Panc1 (cell line): ENCODE measurements at regions not wholly inside any gene's neighbourhood (a gene's known extent, or its start where the extent isn't known, plus 50 kb on each side); places are given as distances from the start of the nearest gene placed in this dataset.

ENCODE experiments used
- ATAC-seq: fragments of 200-7000 bp; cut with Tn5 transposase; 2 replicates; pipeline ENCODE4 v1.9.1; 2020; ENCODE audit warnings: mild to moderate bottlenecking, moderate library complexity
- BruUV-seq: library from RNA; stranded (reverse); fragments of 400-500 nt; replicated peaks from 2 replicates; lab custom pipeline; 2021; lab: Mats Ljungman, UMichigan
- CTCF ChIA-PET: fragments of 300-600 bp; sonication (Branson Sonifier 250); formaldehyde crosslinking; loops from one replicate; lab custom pipeline; 2022; ENCODE audit warnings: antibody characterized with exemption; lab: Charles Lee
- POLR2A ChIA-PET: fragments of 300-600 bp; sonication (Branson Sonifier 250); formaldehyde crosslinking; loops from one replicate; lab custom pipeline; 2022; ENCODE audit warnings: antibody characterized with exemption; lab: Charles Lee
- DNase-seq: peaks from one replicate; pipeline ENCODE4 v3.0.0-alpha.2; 2010; ENCODE audit warnings: low read depth, low spot score
- H3K27ac ChIP-seq: 2 replicates; pipeline ENCODE4 v1.5.1; 2011; ENCODE audit warnings: mild to moderate bottlenecking, low read length, inconsistent platforms
- H3K27me3 ChIP-seq: fragments of 200-500 bp; sonication (Bioruptor generic); 2 replicates; pipeline ENCODE4 v1.6.0; 2014; ENCODE audit warnings: low read length, inconsistent platforms; ENCODE audit not compliant: control insufficient read depth, insufficient read depth
- H3K36me3 ChIP-seq: fragments of 200-500 bp; sonication (Bioruptor generic); 2 replicates; pipeline ENCODE4 v1.5.1; 2014; ENCODE audit warnings: inconsistent platforms, mild to moderate bottlenecking, low read length, moderate library complexity; ENCODE audit not compliant: control insufficient read depth, insufficient read depth
- H3K4me1 ChIP-seq: 2 replicates; pipeline ENCODE4 v1.5.1; 2011; ENCODE audit warnings: inconsistent platforms, mild to moderate bottlenecking, low read length, moderate library complexity; ENCODE audit not compliant: control insufficient read depth, insufficient read depth
- H3K4me3 ChIP-seq, 2 experiments: 2 replicates each; pipeline ENCODE4 v1.5.1; 2011 to 2012; ENCODE audit warnings: low read depth in 2 of 2, low read length in 2 of 2, mild to moderate bottlenecking in 2 of 2, inconsistent platforms in 1 of 2, moderate library complexity in 1 of 2
- H3K9me3 ChIP-seq: fragments of 200-500 bp; sonication (Bioruptor generic); 2 replicates; pipeline ENCODE4 v1.5.1; 2014; ENCODE audit warnings: low read depth, mild to moderate bottlenecking, inconsistent platforms, low read length, moderate library complexity; ENCODE audit not compliant: control insufficient read depth, insufficient read depth
- CTCF ChIP-seq: fragments of 450-650 bp; IDR thresholded peaks from 2 replicates; pipeline ENCODE4 v1.5.1; 2017; ENCODE audit warnings: mild to moderate bottlenecking
- POLR2AphosphoS5 ChIP-seq: IDR thresholded peaks from 2 replicates; pipeline ENCODE4 v1.6.1; 2012; ENCODE audit warnings: mild to moderate bottlenecking, low read depth, low read length, moderate library complexity
- REST ChIP-seq, 2 experiments: IDR thresholded peaks; 2 replicates each; pipeline ENCODE4 v1.6.1; 2011 to 2012; ENCODE audit warnings: low read depth in 2 of 2, control low read depth in 1 of 2, low read length in 1 of 2, mild to moderate bottlenecking in 1 of 2, moderate library complexity in 1 of 2; ENCODE audit not compliant: insufficient read depth in 1 of 2
- SIN3A ChIP-seq: IDR thresholded peaks from 2 replicates; pipeline ENCODE4 v1.6.1; 2012; ENCODE audit warnings: low read depth, mild to moderate bottlenecking, low read length, moderate library complexity, borderline replicate concordance; ENCODE audit not compliant: insufficient read depth
- TCF7L2 ChIP-seq: IDR thresholded peaks from 2 replicates; pipeline ENCODE4 v1.6.1; 2011; ENCODE audit warnings: mild to moderate bottlenecking, low read depth, low read length, inconsistent platforms
- in situ Hi-C: cut with HindIII; loops from 2 replicates; pipeline ENCODE4 v1.10.0; 2016; ENCODE audit warnings: low sequenced_read_pairs, low pct_unique_long_range_greater_than_20kb
- intact Hi-C: fragments of 100-400 bp; cut with micrococcal nuclease; formaldehyde crosslinking; loops from one replicate; pipeline ENCODE4 v1.10.0; 2022; ENCODE audit not compliant: unreplicated experiment

GRCh38 chrX:131671735-131672134 lies 127.9 kb downstream of the OR13H1 start:
- Histone ChIP-seq H3K4me1 (no peaks in the 10 kb centered on the region), H3K27ac (no peak overlapping the region), H3K27me3 (no peaks in the 10 kb centered on the region), H3K9me3 (no peaks in the 10 kb centered on the region), H3K4me3 (no peak overlapping the region), H3K36me3 (no peaks in the 10 kb centered on the region)
- no peak for ATAC-seq
- POLR2A ChIA-PET, result no interaction called here
- TF ChIP-seq TCF7L2 (no peak), CTCF (no peak), POLR2AphosphoS5 (no peak), REST (IDR thresholded peaks at IDR 0.05; ENCODE audit: insufficient read depth in 1 of 2, low read depth in 2 of 2, low read length in 1 of 2) (no peak), SIN3A (no peak)
- in situ Hi-C loops (no loop called here), intact Hi-C loops (no loop called here)
- DNase-seq, result no peak
- BruUV-seq, result no TSS peak
- CTCF ChIA-PET, result no interaction called here

- Histone ChIP-seq H3K4me3 (no peak overlapping the region), H3K4me1 (no peaks in the 10 kb centered on the region), H3K9me3 (no peaks in the 10 kb centered on the region), H3K27ac (no peak overlapping the region), H3K36me3 (no peaks in the 10 kb centered on the region), H3K27me3 (no peaks in the 10 kb centered on the region)
- intact Hi-C loops, result loop anchor here (2.0 kb wide), 1 partner anchor 705 kb away; no protein-coding TSS in a partner anchor
- ChIA-PET CTCF (interaction anchor here (0.5 to 0.9 kb wide), 4 partner anchors 34 to 1460 kb away, joined by 3 read pairs; no protein-coding TSS in a partner anchor), POLR2A (no interaction called here)
- ATAC-seq, result peak; percentile 73; the same call in 1 of the 2 replicates
- peak; percentile 27 for DNase-seq
- in situ Hi-C loops, result no loop called here
- BruUV-seq, result no TSS peak
- TF ChIP-seq POLR2AphosphoS5 (no peak), CTCF (peak; percentile 82)
Observed at GRCh38 chrX:131675596-131676194, 131.8 kb downstream of the OR13H1 start.
